IMR-90 (cell line): ENCODE measurements at regions not wholly inside any gene's neighbourhood (a gene's known extent, or its start where the extent isn't known, plus 50 kb on each side); places are given as distances from the start of the nearest gene placed in this dataset.

ENCODE experiments used
- ATAC-seq: fragments of 200-7000 bp; cut with Tn5 transposase; 2 replicates; pipeline ENCODE4 v1.9.1; 2020; ENCODE audit warnings: low read depth, mild to moderate bottlenecking, moderate library complexity
- BruUV-seq: library from RNA; stranded (reverse); fragments of 400-500 nt; replicated peaks from 2 replicates; lab custom pipeline; 2021; lab: Mats Ljungman, UMichigan
- CTCF ChIA-PET: fragments of 300-600 bp; formaldehyde crosslinking; extraction: SDS; loops from one replicate; lab custom pipeline; 2021; ENCODE audit warnings: antibody characterized with exemption; lab: Yijun Ruan, JAX
- POLR2A ChIA-PET: fragments of 300-600 bp; sonication (Branson Sonifier 250); formaldehyde crosslinking; loops from one replicate; lab custom pipeline; 2022; ENCODE audit warnings: antibody characterized with exemption; ENCODE audit not compliant: unreplicated experiment; lab: Charles Lee
- DNase-seq: peaks from one replicate; pipeline ENCODE4 v3.0.0; 2013
- H2AFZ ChIP-seq: replicated peaks from 2 replicates; pipeline ENCODE3; 2013; ENCODE audit warnings: low read length, mild to moderate bottlenecking; ENCODE audit not compliant: poor library complexity
- H2AK5ac ChIP-seq: 2 replicates; pipeline ENCODE4 v1.6.1; 2013; ENCODE audit warnings: low read depth, low read length, inconsistent platforms
- H2AK9ac ChIP-seq: replicated peaks from 2 replicates; pipeline ENCODE3; 2013; ENCODE audit warnings: mild to moderate bottlenecking, low read depth, low read length, moderate library complexity; ENCODE audit not compliant: poor library complexity
- H2BK120ac ChIP-seq: 2 replicates; pipeline ENCODE4 v1.6.1; 2013; ENCODE audit warnings: low read depth, low read length, inconsistent platforms
- H2BK15ac ChIP-seq: 3 replicates; pipeline ENCODE4 v1.6.1; 2013; ENCODE audit warnings: low read depth, low read length, inconsistent platforms
- H2BK20ac ChIP-seq: 2 replicates; pipeline ENCODE4 v1.6.1; 2013; ENCODE audit warnings: low read depth, mild to moderate bottlenecking, inconsistent platforms, low read length, moderate library complexity
- H2BK5ac ChIP-seq: 2 replicates; pipeline ENCODE4 v1.6.1; 2013; ENCODE audit warnings: mild to moderate bottlenecking, low read depth, low read length, inconsistent platforms; ENCODE audit not compliant: poor library complexity, severe bottlenecking
- H3K14ac ChIP-seq: replicated peaks from 2 replicates; pipeline ENCODE4 v1.6.1; 2013; ENCODE audit warnings: low read depth, low read length, inconsistent platforms
- H3K18ac ChIP-seq: 2 replicates; pipeline ENCODE4 v1.6.1; 2013; ENCODE audit warnings: low read depth, low read length, control low read depth
- H3K23ac ChIP-seq: 2 replicates; pipeline ENCODE4 v1.6.1; 2013; ENCODE audit warnings: low read depth, low read length, inconsistent platforms
- H3K27ac ChIP-seq: 2 replicates; pipeline ENCODE4 v1.5.1; 2013; ENCODE audit warnings: mild to moderate bottlenecking, control low read depth, low read length; ENCODE audit not compliant: insufficient read depth
- H3K27me3 ChIP-seq: 2 replicates; pipeline ENCODE4 v1.6.1; 2013; ENCODE audit warnings: low read length; ENCODE audit not compliant: control insufficient read depth, insufficient read depth
- H3K36me3 ChIP-seq: 2 replicates; pipeline ENCODE4 v1.6.1; 2013; ENCODE audit warnings: low read length, mixed read lengths; ENCODE audit not compliant: control insufficient read depth, insufficient read depth
- H3K4ac ChIP-seq: 2 replicates; pipeline ENCODE4 v1.6.1; 2013; ENCODE audit warnings: low read depth, low read length, inconsistent platforms
- H3K4me1 ChIP-seq: 2 replicates; pipeline ENCODE4 v1.6.1; 2013; ENCODE audit warnings: low read length, mixed read lengths; ENCODE audit not compliant: control insufficient read depth, insufficient read depth
- H3K4me2 ChIP-seq: 2 replicates; pipeline ENCODE4 v1.6.1; 2013; ENCODE audit warnings: low read depth, mild to moderate bottlenecking, control low read depth, low read length, moderate library complexity
- H3K4me3 ChIP-seq: 2 replicates; pipeline ENCODE4 v1.5.1; 2013; ENCODE audit warnings: low read depth, mild to moderate bottlenecking, control low read depth, low read length, moderate library complexity; ENCODE audit not compliant: insufficient read depth
- H3K56ac ChIP-seq: 2 replicates; pipeline ENCODE4 v1.6.1; 2013; ENCODE audit warnings: low read length, inconsistent platforms; ENCODE audit not compliant: insufficient read depth; ENCODE audit errors: extremely low read depth
- H3K79me1 ChIP-seq, 2 experiments: 2 replicates each; pipeline ENCODE4 v1.6.1; 2013; ENCODE audit warnings: low read length in 2 of 2, inconsistent platforms in 1 of 2, low read depth in 1 of 2
- H3K9ac ChIP-seq: 2 replicates; pipeline ENCODE4 v1.6.1; 2013; ENCODE audit warnings: low read depth, low read length, control low read depth
- H3K9me1 ChIP-seq: 2 replicates; pipeline ENCODE4 v1.6.1; 2013; ENCODE audit warnings: low read length, inconsistent platforms; ENCODE audit not compliant: insufficient read depth
- H3K9me3 ChIP-seq: 2 replicates; pipeline ENCODE4 v1.6.1; 2013; ENCODE audit warnings: low read length; ENCODE audit not compliant: control insufficient read depth, insufficient read depth
- H4K20me1 ChIP-seq: 2 replicates; pipeline ENCODE4 v1.6.1; 2013; ENCODE audit warnings: low read length, inconsistent platforms; ENCODE audit not compliant: insufficient read depth
- H4K5ac ChIP-seq: 2 replicates; pipeline ENCODE4 v1.6.1; 2013; ENCODE audit warnings: mild to moderate bottlenecking, low read depth, low read length, control low read depth
- H4K8ac ChIP-seq, 2 experiments: 2 replicates each; pipeline ENCODE4 v1.6.1; 2013; ENCODE audit warnings: low read depth in 2 of 2, low read length in 2 of 2, control low read depth in 1 of 2, inconsistent platforms in 1 of 2
- H4K91ac ChIP-seq: 2 replicates; pipeline ENCODE4 v1.6.1; 2013; ENCODE audit warnings: low read depth, low read length, inconsistent platforms; ENCODE audit not compliant: insufficient read depth
- CEBPB ChIP-seq: IDR thresholded peaks from 2 replicates; pipeline ENCODE4 v1.6.1; 2012; ENCODE audit warnings: low read depth, low read length, improper control_type of control experiment
- CHD1 ChIP-seq: IDR thresholded peaks from 2 replicates; pipeline ENCODE4 v1.6.1; 2012; ENCODE audit warnings: low read depth, low read length, improper control_type of control experiment
- FOS ChIP-seq: fragments of 150-350 bp; IDR thresholded peaks from 2 replicates; pipeline ENCODE4 v1.6.1; 2016; ENCODE audit warnings: low read depth, low read length
- MAZ ChIP-seq: IDR thresholded peaks from 2 replicates; pipeline ENCODE4 v1.6.1; 2012; ENCODE audit warnings: low read depth, mild to moderate bottlenecking, low read length, improper control_type of control experiment, moderate library complexity, borderline replicate concordance
- NFE2L2 ChIP-seq: fragments of 150-350 bp; IDR thresholded peaks from 2 replicates; pipeline ENCODE4 v1.6.1; 2016; ENCODE audit warnings: low read depth, mild to moderate bottlenecking, low read length
- RAD21 ChIP-seq: IDR thresholded peaks from 2 replicates; pipeline ENCODE4 v1.6.1; 2012; ENCODE audit warnings: low read length, improper control_type of control experiment
- RCOR1 ChIP-seq: IDR thresholded peaks from 2 replicates; pipeline ENCODE4 v1.6.1; 2012; ENCODE audit warnings: mild to moderate bottlenecking, low read length, improper control_type of control experiment; ENCODE audit not compliant: insufficient replicate concordance
- RFX5 ChIP-seq: IDR thresholded peaks from 2 replicates; pipeline ENCODE4 v1.8.0; 2012; ENCODE audit warnings: low read depth, mild to moderate bottlenecking, low read length, moderate library complexity
- SMC3 ChIP-seq: fragments of 150-350 bp; IDR thresholded peaks from 2 replicates; pipeline ENCODE4 v1.6.1; 2016; ENCODE audit warnings: low read depth, mild to moderate bottlenecking, antibody characterized with exemption, low read length, moderate library complexity
- WGBS, 2 experiments: methylation state at CpG; one replicate each; pipeline versions ENCODE4 v1.1.5 to v1.1.7; 2013; ENCODE audit warnings: missing lambda C conversion rate in 2 of 2; ENCODE audit not compliant: insufficient read length in 1 of 2; ENCODE audit errors: extremely low coverage in 2 of 2; 5-methylcytosine and 5-hydroxymethylcytosine counted together
- dilution Hi-C: fragments of 300-500 bp; cut with HindIII; formaldehyde crosslinking; loops from one replicate; pipeline ENCODE4 v1.14.3; 2018; ENCODE audit warnings: low sequenced_read_pairs; ENCODE audit not compliant: unreplicated experiment
- in situ Hi-C: fragments of 300-500 bp; cut with MboI; formaldehyde crosslinking; loops from 3 replicates; pipeline ENCODE4 v1.14.3; 2019; ENCODE audit warnings: low sequenced_read_pairs, inconsistent platforms, mixed read lengths
- intact Hi-C: fragments of 100-400 bp; cut with micrococcal nuclease; formaldehyde crosslinking; loops from 2 replicates; pipeline ENCODE4 v1.10.0; 2022
- TF ChIP-seq, protein P1 (sequence below): fragments of 150-350 bp; IDR thresholded peaks from 2 replicates; pipeline ENCODE4 v1.6.1; 2017; ENCODE audit warnings: mild to moderate bottlenecking, antibody characterized with exemption, low read length, low read depth
- TF ChIP-seq, protein P2 (sequence below): conservative IDR thresholded peaks from 2 replicates; pipeline ENCODE4 v1.5.1; 2012; ENCODE audit warnings: mild to moderate bottlenecking, low read depth, low read length, improper control_type of control experiment
- TF ChIP-seq, protein P3 (sequence below): fragments of 150-350 bp; IDR thresholded peaks from 2 replicates; pipeline ENCODE4 v1.6.1; 2016; ENCODE audit warnings: low read depth, mild to moderate bottlenecking, low read length, moderate library complexity, borderline replicate concordance

DNA sequence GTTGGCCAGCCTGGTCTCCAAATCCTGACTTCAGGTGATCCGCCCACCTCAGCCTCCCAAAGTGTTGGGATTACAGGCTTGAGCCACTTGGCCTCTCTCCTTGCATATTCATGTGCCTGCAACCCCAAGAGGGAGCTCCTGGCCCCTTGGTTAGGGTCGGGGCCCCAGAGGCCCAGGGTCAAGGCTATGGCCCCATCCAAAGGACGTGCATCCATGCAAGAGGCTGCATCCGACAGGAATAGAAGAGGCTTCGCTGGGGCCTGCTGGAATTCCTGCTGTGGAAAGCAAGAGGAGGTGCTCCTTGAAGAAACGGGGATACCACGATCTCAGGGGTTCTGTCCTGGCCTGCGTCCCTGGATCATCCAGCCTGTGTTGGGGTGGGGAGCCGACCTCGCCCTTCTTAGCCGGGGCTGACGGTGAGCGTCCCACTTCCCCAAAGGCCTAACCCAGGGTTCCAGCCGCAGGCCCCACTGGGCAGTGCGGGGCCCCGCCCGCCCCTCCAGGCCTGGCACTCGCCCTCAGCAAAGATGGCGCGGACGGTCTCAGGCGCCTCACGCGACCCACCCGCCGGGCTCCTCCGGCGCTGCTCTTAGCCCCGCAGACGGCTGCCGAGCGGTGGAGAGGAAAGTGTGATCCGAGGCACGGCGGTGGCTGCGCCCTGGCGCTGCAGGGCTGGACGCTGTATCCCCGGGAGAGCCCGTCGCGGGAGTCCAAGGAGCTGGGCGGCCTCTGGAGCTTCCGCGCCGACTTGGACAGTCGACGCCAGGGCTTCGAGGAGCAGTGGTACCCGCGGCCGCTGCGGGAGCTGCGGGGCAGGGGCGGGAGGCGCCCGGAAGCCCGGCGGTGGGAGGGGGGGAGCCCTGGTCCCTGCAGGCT is 54.7 kb downstream of the ZNF727 start:
- Histone ChIP-seq H2AK5ac (no peak overlapping the region), H2BK5ac (no peak overlapping the region), H2AFZ (no peak overlapping the region), H4K5ac (no peak overlapping the region), H3K9me3 (peaks cover 32% of the 10 kb centered on the region), H3K23ac (no peak overlapping the region), H2BK120ac (no peak overlapping the region), H2AK9ac (no peak overlapping the region), H3K27me3 (no peaks in the 10 kb centered on the region), H4K20me1 (no peaks in the 10 kb centered on the region), H3K56ac (no peak overlapping the region), H3K14ac (no peak overlapping the region), H3K9me1 (no peaks in the 10 kb centered on the region), H2BK20ac (no peak overlapping the region), H3K27ac (no peak overlapping the region), H3K4me1 (no peaks in the 10 kb centered on the region), H3K4ac (no peak overlapping the region), H3K18ac (no peak overlapping the region), H3K36me3 (no peaks in the 10 kb centered on the region), H2BK15ac (no peak overlapping the region), H3K9ac (no peak overlapping the region), H4K91ac (no peak overlapping the region), H4K8ac (no peak overlapping the region), H3K4me3 (no peak overlapping the region), H3K4me2 (no peak overlapping the region), H3K79me1 (no peaks in the 10 kb centered on the region)
- ATAC-seq (no peak), DNase-seq (no peak)
- ChIA-PET CTCF (no interaction called here), POLR2A (no interaction called here)
- 35% methylated on average over 19 of the region's 59 CpGs; no CpG with 5 or more reads in 1 of the 2 experiments for WGBS, 2 experiments
- no TSS peak for BruUV-seq
- in situ Hi-C loops = no loop called here
- intact Hi-C loops = no loop called here
- dilution Hi-C loops = no loop called here
- TF ChIP-seq SMC3 (no peak), CHD1 (no peak), RAD21 (no peak), RCOR1 (no peak), CEBPB (no peak), MAZ (no peak), FOS (no peak), RFX5 (no peak), NFE2L2 (no peak)
- TF ChIP-seq, protein P1, sequence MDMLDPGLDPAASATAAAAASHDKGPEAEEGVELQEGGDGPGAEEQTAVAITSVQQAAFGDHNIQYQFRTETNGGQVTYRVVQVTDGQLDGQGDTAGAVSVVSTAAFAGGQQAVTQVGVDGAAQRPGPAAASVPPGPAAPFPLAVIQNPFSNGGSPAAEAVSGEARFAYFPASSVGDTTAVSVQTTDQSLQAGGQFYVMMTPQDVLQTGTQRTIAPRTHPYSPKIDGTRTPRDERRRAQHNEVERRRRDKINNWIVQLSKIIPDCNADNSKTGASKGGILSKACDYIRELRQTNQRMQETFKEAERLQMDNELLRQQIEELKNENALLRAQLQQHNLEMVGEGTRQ = no peak
- TF ChIP-seq, protein P2, sequence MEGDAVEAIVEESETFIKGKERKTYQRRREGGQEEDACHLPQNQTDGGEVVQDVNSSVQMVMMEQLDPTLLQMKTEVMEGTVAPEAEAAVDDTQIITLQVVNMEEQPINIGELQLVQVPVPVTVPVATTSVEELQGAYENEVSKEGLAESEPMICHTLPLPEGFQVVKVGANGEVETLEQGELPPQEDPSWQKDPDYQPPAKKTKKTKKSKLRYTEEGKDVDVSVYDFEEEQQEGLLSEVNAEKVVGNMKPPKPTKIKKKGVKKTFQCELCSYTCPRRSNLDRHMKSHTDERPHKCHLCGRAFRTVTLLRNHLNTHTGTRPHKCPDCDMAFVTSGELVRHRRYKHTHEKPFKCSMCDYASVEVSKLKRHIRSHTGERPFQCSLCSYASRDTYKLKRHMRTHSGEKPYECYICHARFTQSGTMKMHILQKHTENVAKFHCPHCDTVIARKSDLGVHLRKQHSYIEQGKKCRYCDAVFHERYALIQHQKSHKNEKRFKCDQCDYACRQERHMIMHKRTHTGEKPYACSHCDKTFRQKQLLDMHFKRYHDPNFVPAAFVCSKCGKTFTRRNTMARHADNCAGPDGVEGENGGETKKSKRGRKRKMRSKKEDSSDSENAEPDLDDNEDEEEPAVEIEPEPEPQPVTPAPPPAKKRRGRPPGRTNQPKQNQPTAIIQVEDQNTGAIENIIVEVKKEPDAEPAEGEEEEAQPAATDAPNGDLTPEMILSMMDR = no peak
- TF ChIP-seq, protein P3, sequence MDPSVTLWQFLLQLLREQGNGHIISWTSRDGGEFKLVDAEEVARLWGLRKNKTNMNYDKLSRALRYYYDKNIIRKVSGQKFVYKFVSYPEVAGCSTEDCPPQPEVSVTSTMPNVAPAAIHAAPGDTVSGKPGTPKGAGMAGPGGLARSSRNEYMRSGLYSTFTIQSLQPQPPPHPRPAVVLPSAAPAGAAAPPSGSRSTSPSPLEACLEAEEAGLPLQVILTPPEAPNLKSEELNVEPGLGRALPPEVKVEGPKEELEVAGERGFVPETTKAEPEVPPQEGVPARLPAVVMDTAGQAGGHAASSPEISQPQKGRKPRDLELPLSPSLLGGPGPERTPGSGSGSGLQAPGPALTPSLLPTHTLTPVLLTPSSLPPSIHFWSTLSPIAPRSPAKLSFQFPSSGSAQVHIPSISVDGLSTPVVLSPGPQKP = no peak
